ENCODE measurements at regions not wholly inside any gene's neighbourhood (a gene's known extent, or its start where the extent isn't known, plus 50 kb on each side); places are given as distances from the start of the nearest gene placed in this dataset.

DNA sequence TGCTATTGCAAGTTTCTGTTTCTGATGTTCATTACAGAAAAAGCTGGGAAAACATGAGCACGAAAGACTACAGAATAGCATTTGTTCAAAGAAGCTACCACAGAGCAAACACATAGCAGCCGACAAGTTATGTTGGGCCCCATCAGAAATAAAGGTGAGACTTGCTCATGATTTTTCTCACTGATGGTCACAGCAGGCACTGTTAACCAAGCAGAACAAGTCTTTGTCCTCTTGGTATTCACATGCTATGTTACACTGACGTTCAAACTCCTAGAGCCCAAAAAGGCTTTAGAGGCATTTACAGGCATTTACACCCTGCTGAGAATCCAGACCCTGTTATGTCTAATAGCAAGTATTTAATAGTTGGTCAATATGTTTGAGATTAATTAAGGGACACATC, 235.0 kb upstream of the HNMT start:
- TF ChIP-seq, protein P1, sequence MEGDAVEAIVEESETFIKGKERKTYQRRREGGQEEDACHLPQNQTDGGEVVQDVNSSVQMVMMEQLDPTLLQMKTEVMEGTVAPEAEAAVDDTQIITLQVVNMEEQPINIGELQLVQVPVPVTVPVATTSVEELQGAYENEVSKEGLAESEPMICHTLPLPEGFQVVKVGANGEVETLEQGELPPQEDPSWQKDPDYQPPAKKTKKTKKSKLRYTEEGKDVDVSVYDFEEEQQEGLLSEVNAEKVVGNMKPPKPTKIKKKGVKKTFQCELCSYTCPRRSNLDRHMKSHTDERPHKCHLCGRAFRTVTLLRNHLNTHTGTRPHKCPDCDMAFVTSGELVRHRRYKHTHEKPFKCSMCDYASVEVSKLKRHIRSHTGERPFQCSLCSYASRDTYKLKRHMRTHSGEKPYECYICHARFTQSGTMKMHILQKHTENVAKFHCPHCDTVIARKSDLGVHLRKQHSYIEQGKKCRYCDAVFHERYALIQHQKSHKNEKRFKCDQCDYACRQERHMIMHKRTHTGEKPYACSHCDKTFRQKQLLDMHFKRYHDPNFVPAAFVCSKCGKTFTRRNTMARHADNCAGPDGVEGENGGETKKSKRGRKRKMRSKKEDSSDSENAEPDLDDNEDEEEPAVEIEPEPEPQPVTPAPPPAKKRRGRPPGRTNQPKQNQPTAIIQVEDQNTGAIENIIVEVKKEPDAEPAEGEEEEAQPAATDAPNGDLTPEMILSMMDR (conservative IDR thresholded peaks at IDR 0.05; ENCODE audit: low read depth, low read length) = no peak
- no peaks in the 10 kb centered on the region for H3K36me3 ChIP-seq (ENCODE audit: insufficient read depth)

DNA sequence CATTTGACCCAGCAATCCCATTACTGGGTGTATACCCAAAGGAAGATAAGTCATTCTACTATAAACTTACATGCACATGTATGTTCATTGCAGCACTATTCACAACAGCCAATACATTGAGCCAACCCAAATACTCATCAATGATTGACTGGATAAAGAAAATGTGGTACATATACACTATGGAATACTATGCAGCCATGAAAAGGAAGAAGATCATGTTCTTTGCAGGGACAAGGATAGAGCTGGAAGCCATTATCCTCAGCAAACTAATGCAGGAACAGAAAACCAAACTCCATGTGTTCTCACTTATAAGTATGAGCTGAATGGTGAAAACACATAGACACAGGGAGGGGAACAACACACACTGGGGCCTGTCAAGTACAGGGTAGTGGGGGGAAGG, 226.7 kb upstream of the HNMT start:
- Histone ChIP-seq H3K27ac (no peak overlapping the region), H4K20me1 (ENCODE audit: insufficient read depth) (no peaks in the 10 kb centered on the region), H3K79me2 (ENCODE audit: insufficient read depth, low read depth) (no peaks in the 10 kb centered on the region), H3K4me2 (no peak overlapping the region), H3K36me3 (ENCODE audit: insufficient read depth) (no peaks in the 10 kb centered on the region), H3K27me3 (ENCODE audit: insufficient read depth, low read depth) (no peaks in the 10 kb centered on the region), H2AFZ (ENCODE audit: low read depth) (no peak overlapping the region), H3K4me1 (ENCODE audit: low read depth, poor library complexity, severe bottlenecking) (no peaks in the 10 kb centered on the region), H3K9ac (no peak overlapping the region), H3K4me3 (IDR thresholded peaks at IDR 0.05; ENCODE audit: insufficient read depth, low read depth, low read length) (no peak overlapping the region)
- TF ChIP-seq, protein P1 (conservative IDR thresholded peaks at IDR 0.05; ENCODE audit: low read depth, low read length) = no peak

More for the DNA sequence above, 235.0 kb upstream of the HNMT start:
- Histone ChIP-seq H3K4me2 (no peak overlapping the region), H3K27ac (no peak overlapping the region), H3K27me3 (ENCODE audit: insufficient read depth, low read depth) (no peaks in the 10 kb centered on the region), H3K4me1 (ENCODE audit: low read depth, poor library complexity, severe bottlenecking) (no peaks in the 10 kb centered on the region), H4K20me1 (ENCODE audit: insufficient read depth) (no peaks in the 10 kb centered on the region), H3K79me2 (ENCODE audit: insufficient read depth, low read depth) (no peaks in the 10 kb centered on the region), H3K9ac (no peak overlapping the region), H2AFZ (ENCODE audit: low read depth) (no peak overlapping the region), H3K4me3 (IDR thresholded peaks at IDR 0.05; ENCODE audit: insufficient read depth, low read depth, low read length) (no peak overlapping the region)

DNA sequence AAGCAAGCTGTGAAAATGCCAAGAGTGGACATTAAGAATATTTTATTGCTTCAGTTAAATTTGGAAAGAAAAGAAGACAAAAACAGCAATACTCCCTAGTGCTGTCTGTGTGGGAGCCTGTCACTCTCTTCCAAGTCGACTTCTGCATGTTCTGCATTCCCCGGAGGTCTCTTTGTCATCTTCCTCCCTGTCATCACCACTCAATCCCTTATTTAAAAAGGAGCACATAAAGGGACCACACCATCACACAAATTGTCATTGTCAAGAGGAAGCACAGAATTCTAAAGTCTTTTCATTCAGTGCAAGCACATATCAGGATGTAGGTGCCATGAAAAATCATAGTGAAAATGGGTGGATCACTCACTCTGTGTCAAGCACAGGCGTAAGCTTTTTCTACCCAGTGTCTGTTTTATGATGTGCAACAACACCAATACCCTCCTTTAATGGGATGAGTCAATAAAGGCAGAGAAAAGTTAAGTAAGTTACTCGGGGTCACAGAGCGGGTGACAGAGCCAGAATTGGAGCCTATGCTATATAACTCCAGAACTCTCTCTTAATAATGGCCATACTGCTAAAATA, 222.4 kb upstream of the HNMT start:
- no peak overlapping the region for H2AFZ ChIP-seq (ENCODE audit: low read depth)
- TF ChIP-seq, protein P1 (conservative IDR thresholded peaks at IDR 0.05; ENCODE audit: low read depth, low read length) = no peak

DNA sequence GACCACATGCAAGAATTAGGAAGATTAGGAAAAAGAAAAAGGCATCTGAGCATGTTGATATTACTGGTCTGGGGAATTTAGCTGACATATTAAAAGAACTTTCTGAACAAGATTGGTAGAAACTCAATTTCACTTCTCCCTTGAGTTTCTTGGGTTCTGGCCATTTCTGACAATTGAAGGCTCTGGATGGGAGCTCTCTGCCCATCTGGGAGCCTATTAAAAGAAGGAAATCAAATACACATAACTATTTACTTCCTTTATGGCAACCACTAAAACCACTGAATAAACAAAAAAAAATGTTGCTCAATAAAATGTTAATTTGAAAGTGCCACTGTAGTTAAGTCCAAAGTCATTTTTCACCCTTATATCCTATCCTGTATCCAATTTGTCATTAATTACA, 216.8 kb upstream of the HNMT start:
- no peaks in the 10 kb centered on the region for H4K20me1 ChIP-seq (ENCODE audit: insufficient read depth)
- no peak overlapping the region for H3K27ac ChIP-seq
- TF ChIP-seq, protein P1 (conservative IDR thresholded peaks at IDR 0.05; ENCODE audit: low read depth, low read length) = no peak
- H3K27me3 ChIP-seq (ENCODE audit: insufficient read depth, low read depth) = no peaks in the 10 kb centered on the region
- H3K4me3 ChIP-seq (IDR thresholded peaks at IDR 0.05; ENCODE audit: insufficient read depth, low read depth, low read length) = no peak overlapping the region
- no peak overlapping the region for H3K4me2 ChIP-seq
- no peaks in the 10 kb centered on the region for H3K4me1 ChIP-seq (ENCODE audit: low read depth, poor library complexity, severe bottlenecking)
- no peaks in the 10 kb centered on the region for H3K36me3 ChIP-seq (ENCODE audit: insufficient read depth)
- no peaks in the 10 kb centered on the region for H3K79me2 ChIP-seq (ENCODE audit: insufficient read depth, low read depth)
- no peak overlapping the region for H2AFZ ChIP-seq (ENCODE audit: low read depth)
- H3K9ac ChIP-seq = no peak overlapping the region

More for the DNA sequence above, 222.4 kb upstream of the HNMT start:
- Histone ChIP-seq H3K4me3 (IDR thresholded peaks at IDR 0.05; ENCODE audit: insufficient read depth, low read depth, low read length) (no peak overlapping the region), H4K20me1 (ENCODE audit: insufficient read depth) (no peaks in the 10 kb centered on the region), H3K27ac (no peak overlapping the region), H3K4me2 (no peak overlapping the region), H3K27me3 (ENCODE audit: insufficient read depth, low read depth) (no peaks in the 10 kb centered on the region), H3K36me3 (ENCODE audit: insufficient read depth) (no peaks in the 10 kb centered on the region), H3K79me2 (ENCODE audit: insufficient read depth, low read depth) (no peaks in the 10 kb centered on the region), H3K4me1 (ENCODE audit: low read depth, poor library complexity, severe bottlenecking) (no peaks in the 10 kb centered on the region), H3K9ac (no peak overlapping the region)

Data from KMS-11 (cell line).